Activated CD4-positive, alpha-beta memory T cell treated with anti-CD3 and anti-CD28 coated beads, Interleukin-2, amount 10 ng/mL, durations not matched to agents 7 days and 5 days (primary cell): ENCODE measurements at regions not wholly inside any gene's neighbourhood (a gene's known extent, or its start where the extent isn't known, plus 50 kb on each side); places are given as distances from the start of the nearest gene placed in this dataset.

Source experiments
- CTCF ChIA-PET: fragments of 350-600 bp; sonication (Branson Sonifier 250); formaldehyde crosslinking; loops from one replicate; lab custom pipeline; 2021; ENCODE audit warnings: antibody characterized with exemption, inconsistent platforms; lab: Charles Lee
- POLR2A ChIA-PET: fragments of 350-600 bp; sonication (Branson Sonifier 250); formaldehyde crosslinking; loops from one replicate; lab custom pipeline; 2021; ENCODE audit warnings: antibody characterized with exemption; lab: Charles Lee
- DNase-seq: peaks from one replicate; pipeline ENCODE4 v3.0.0-alpha.2; 2020
- H3K27ac Mint-ChIP-seq: one replicate; pipeline ENCODE4 v1.8.0; 2021; ENCODE audit warnings: mild to moderate bottlenecking, mixed read lengths
- H3K27me3 Mint-ChIP-seq: one replicate; pipeline ENCODE4 v1.8.0; 2021; ENCODE audit warnings: mixed read lengths
- H3K36me3 Mint-ChIP-seq: one replicate; pipeline ENCODE4 v1.8.0; 2021; ENCODE audit warnings: low read depth, mixed read lengths
- H3K4me1 Mint-ChIP-seq: one replicate; pipeline ENCODE4 v1.8.0; 2021; ENCODE audit warnings: mixed read lengths
- H3K4me3 Mint-ChIP-seq: one replicate; pipeline ENCODE4 v1.8.0; 2021; ENCODE audit warnings: mild to moderate bottlenecking, mixed read lengths
- H3K9me3 Mint-ChIP-seq: one replicate; pipeline ENCODE4 v1.8.0; 2021; ENCODE audit warnings: mixed read lengths

DNA sequence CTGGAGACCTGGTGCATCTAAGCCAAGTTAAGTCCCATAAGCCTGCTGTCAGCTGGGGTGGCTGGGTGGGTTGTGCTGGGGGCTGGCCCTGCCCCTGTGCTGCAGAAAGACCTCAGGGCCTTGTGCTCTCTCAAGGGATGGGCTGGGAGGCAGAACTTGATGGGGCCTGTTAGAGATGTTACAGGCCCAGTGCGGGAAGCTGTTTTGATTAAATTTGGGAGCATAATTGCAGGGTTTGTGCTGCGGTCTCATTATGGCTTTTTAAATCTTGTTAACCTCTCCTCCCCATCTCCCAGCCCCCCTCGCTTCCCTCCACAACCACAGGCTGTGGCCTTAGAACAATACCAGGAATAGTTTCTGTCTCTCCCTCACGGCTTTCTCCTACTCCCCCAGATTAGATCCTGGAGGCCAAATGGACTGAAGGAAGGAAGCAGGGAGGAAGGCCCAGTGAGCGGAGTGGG lies 87.6 kb upstream of the TLE3 start:
- ChIA-PET CTCF (no interaction called here), POLR2A (no interaction called here)
- H3K4me3 Mint-ChIP-seq = no peak overlapping the region
- no peak overlapping the region for H3K27ac Mint-ChIP-seq
- H3K36me3 Mint-ChIP-seq = no peaks in the 10 kb centered on the region
- H3K9me3 Mint-ChIP-seq = no peaks in the 10 kb centered on the region
- no peak for DNase-seq
- H3K4me1 Mint-ChIP-seq = no peaks in the 10 kb centered on the region
- peaks cover 7% of the 10 kb centered on the region for H3K27me3 Mint-ChIP-seq

DNA sequence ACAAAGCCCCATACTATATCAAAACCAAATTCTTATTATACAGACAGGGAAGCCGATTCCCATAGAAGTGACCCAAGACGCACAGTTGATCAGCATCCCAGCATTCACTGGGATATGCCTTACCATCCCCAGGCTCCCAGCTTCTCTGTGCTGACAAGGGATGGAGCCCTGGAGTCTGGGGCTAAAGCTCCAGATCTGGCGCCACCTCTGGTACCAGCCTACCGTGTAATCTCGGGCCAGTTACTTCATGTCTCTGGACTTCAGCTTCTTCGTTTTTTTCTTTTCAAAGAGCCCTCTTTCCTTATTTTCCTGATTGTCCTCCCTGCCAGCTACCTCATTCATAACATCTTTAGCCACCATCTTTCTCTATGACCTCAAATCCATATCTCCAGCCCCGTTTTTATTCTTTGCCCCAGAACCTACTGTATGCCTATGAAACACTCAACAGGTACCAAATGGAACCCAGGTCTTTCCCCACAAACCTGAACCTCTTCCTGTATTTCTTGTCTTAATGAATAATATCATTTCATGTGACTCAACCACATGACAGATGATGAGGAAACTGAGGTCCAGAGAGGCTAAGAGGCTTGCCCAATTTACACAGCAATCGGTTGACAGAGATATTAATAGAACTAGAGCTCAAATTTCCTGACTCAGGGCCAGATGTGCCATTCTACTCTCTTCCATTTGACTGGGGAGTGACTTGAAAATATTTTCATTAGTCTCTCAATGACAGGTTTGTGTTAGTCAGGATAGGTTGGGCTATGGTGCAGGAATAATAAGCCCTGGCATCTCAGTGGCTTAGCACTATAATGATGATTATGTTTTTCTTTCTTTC lies 85.4 kb upstream of the TLE3 start:
- no peaks in the 10 kb centered on the region for H3K4me1 Mint-ChIP-seq
- no peaks in the 10 kb centered on the region for H3K36me3 Mint-ChIP-seq
- DNase-seq = no peak
- no peak overlapping the region for H3K4me3 Mint-ChIP-seq
- peaks cover 13% of the 10 kb centered on the region for H3K27me3 Mint-ChIP-seq
- H3K27ac Mint-ChIP-seq = no peak overlapping the region
- CTCF ChIA-PET = no interaction called here
- no peaks in the 10 kb centered on the region for H3K9me3 Mint-ChIP-seq
- POLR2A ChIA-PET = interaction anchor here (0.7 kb wide), 1 partner anchor 23 kb away, joined by 3 read pairs; no protein-coding TSS in a partner anchor

DNA sequence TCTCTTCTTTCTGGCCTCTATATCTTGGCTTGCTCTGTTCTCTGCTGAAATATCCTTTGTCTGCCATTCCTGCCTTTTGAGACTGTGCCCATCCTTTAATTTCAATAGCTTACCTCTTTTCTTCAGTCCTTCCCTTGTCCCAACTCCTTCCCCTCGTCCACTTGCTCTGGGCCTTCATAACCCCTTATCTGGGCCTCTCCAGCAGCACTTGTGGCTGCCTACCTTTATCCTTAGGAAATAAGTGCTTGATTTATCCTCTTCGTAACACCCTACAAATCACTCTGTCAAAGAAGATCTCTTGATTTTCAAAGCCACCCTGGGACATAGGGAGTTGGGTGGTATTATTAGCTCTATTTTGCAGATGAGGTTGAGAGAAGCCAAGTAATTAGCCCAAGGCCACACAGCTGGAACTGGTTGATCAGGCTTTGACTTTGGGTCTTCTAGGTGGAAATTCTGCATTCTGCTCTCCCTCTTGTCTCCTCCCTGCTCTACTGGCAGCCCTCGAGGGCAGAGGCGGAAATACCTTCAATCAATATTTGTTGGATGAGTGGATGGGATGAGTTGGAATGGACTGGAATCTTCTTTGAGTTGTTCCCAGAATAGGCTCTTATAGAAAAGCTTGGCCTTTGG lies 84.0 kb upstream of the TLE3 start:
- no peak for DNase-seq
- CTCF ChIA-PET = interaction anchor here (0.7 kb wide), 1 partner anchor 9 kb away, joined by 3 read pairs; no protein-coding TSS in a partner anchor
- Mint-ChIP-seq H3K36me3 (no peaks in the 10 kb centered on the region), H3K4me3 (no peak overlapping the region), H3K9me3 (no peaks in the 10 kb centered on the region), H3K27ac (no peak overlapping the region), H3K27me3 (peaks cover 13% of the 10 kb centered on the region), H3K4me1 (no peaks in the 10 kb centered on the region)
- POLR2A ChIA-PET = no interaction called here

DNA sequence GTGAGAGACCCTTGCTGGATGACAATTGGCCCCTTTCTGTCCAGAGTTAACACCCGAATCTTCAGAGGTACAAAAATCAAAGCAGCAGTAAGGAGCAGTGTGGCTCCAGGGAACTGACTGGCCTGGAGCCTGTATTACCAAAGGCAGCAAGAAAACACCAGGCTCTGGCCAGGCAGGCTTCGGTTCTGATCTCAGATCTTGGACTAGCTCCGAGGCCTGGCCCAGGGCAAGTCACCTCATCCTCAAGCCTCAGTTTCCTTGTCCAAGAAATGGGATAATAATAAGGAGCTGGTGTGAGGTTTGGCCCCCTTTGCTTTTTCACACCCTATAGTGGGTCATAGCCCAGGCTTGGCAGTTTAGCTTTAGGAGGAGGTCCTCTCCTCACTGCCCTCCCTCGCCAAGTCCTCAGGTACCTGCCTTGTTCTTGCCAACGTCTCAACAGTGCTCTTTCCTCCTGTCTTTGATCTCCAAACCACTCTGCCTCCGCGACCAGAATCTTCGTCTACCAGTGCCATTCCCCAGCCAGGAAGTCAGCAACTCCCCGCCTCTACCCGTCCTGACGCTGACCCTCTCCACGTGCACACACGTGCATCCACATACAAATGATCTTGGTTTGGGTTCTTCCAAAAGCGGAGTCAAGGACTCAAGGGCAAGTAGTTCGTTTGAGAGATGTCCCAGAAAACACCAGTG lies 82.6 kb upstream of the TLE3 start:
- H3K4me3 Mint-ChIP-seq = no peak overlapping the region
- H3K27ac Mint-ChIP-seq = no peak overlapping the region
- H3K36me3 Mint-ChIP-seq = no peaks in the 10 kb centered on the region
- no peak for DNase-seq
- CTCF ChIA-PET = no interaction called here
- H3K4me1 Mint-ChIP-seq = no peaks in the 10 kb centered on the region
- POLR2A ChIA-PET = no interaction called here
- peaks cover 13% of the 10 kb centered on the region for H3K27me3 Mint-ChIP-seq
- H3K9me3 Mint-ChIP-seq = no peaks in the 10 kb centered on the region

DNA sequence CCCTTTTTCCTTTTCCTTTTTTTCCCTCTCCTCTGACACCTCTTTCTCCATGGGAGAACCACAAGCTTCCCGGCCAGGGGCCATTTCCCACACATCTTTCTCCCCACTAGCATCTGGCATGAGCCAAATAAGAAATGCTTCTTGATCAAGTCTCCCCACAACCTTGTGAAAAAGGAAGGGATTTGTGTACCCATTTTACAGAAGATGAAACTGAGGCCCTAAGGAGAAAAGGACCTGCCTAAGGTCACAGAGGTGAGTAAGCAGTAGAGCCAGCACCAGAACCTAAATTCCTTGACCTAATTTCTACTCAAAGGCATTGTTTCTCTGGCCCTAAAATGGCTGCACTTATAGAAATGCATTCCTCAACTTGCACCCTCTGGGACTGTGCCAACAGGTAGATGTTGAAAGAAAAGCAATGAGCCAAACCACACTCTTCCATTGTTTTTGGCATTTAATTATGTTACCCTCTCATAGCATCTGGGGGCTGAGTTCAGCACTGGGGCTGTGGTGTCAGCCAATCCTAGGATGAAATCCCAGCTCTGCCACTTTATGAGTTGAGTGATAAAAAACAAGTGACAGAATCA lies 81.7 kb upstream of the TLE3 start:
- peaks cover 13% of the 10 kb centered on the region for H3K27me3 Mint-ChIP-seq
- H3K4me1 Mint-ChIP-seq = no peaks in the 10 kb centered on the region
- no peak overlapping the region for H3K27ac Mint-ChIP-seq
- DNase-seq = no peak
- POLR2A ChIA-PET = no interaction called here
- no peaks in the 10 kb centered on the region for H3K9me3 Mint-ChIP-seq
- CTCF ChIA-PET = no interaction called here
- H3K36me3 Mint-ChIP-seq = no peaks in the 10 kb centered on the region
- H3K4me3 Mint-ChIP-seq = no peak overlapping the region

DNA sequence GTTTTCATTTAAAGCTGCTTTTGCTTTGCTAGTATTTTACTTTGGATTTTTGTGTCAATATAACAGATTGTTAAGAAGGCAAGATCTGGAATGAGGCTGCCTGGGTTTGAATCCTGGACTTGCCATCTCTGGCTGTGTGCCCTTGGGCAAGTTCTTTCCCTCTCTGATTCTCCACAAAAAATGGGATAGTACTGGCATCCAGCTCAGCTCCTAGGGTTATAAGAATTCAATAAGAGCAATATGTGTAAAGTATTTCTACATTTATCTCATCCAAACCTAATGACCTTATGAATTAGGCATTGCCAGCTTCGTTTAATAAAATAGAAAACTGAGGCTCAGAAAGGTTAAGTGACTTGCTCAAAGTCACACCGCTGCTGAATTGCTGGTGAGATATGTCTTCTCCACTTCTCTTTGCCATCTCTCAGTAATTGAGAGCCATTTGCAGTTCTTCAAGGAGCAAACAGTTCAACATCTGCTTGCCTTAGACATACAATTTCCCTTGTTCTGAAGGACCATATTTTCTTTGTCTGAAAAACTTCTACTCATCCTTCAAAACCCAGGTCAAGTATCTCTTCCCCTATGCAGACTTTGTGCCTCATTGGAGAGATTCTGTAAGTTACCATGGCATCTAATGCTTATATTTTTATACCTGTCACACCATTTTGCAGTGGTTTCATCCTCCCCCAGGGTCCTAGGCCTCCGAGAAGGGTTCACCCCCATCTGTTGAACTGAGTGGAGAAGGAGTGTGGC lies 80.8 kb upstream of the TLE3 start:
- no peak overlapping the region for H3K4me3 Mint-ChIP-seq
- ChIA-PET POLR2A (no interaction called here), CTCF (no interaction called here)
- no peaks in the 10 kb centered on the region for H3K9me3 Mint-ChIP-seq
- H3K27ac Mint-ChIP-seq = no peak overlapping the region
- H3K27me3 Mint-ChIP-seq = peaks cover 16% of the 10 kb centered on the region
- H3K4me1 Mint-ChIP-seq = no peaks in the 10 kb centered on the region
- no peaks in the 10 kb centered on the region for H3K36me3 Mint-ChIP-seq
- no peak for DNase-seq

DNA sequence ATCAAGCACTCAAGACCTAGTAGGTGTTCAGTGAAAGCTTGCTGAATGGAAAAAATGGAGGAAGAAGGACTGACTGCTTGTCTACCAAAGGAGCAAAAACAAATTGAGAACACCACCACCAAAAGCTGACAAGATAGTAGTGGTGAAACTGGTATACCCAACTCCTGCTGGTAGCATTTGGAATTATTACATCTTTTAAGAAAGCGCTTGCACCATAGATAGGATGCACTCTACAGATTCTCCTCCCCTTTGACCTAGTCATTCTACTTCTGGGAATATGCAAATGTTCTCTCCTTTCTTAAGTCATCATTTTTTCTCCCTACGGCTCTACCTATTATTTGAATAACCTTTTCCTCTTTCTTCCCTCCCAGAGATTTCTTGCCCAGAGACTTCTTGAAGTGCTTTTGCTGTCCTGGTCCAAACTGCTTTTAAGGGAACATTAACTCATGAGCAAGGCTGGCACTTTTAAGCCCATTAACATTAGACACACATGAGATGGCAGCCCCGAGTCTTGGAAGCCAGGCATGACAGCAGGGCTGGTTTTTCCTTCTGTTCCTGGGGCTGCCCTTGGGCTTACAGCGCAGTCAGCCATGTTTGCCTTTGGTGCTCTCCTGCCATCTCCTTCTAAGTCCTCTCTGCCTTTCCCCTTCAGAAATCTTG lies 75.0 kb upstream of the TLE3 start:
- Mint-ChIP-seq H3K4me3 (no peak overlapping the region), H3K27ac (no peak overlapping the region)
- CTCF ChIA-PET = interaction anchor here (0.6 kb wide), 1 partner anchor 9 kb away, joined by 3 read pairs; no protein-coding TSS in a partner anchor

DNA sequence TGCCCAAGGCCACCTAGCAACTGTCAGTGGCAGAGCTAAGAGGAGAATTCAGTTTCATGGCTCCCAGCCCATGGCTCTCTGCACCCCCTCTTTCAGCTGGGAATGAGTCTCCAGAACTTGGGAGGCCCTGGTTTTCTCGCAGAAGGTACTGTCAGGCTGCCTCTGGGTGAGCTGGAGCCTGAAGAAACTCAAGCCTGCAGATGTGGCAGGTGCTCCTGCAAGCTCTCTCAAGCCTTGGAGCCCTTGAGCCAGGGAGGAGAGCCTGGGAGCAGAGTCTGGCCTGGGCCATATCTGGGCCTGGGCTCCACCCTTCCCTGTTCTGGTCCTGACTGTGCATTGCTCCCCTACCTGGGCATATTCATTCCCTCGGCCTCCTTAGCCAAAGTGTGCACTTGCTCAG lies 74.4 kb upstream of the TLE3 start:
- H3K27me3 Mint-ChIP-seq = peaks cover 11% of the 10 kb centered on the region
- no peak for DNase-seq
- H3K36me3 Mint-ChIP-seq = no peaks in the 10 kb centered on the region
- no peak overlapping the region for H3K4me3 Mint-ChIP-seq
- CTCF ChIA-PET = interaction anchor here (0.6 kb wide), 1 partner anchor 9 kb away, joined by 3 read pairs; no protein-coding TSS in a partner anchor
- H3K27ac Mint-ChIP-seq = no peak overlapping the region
- H3K4me1 Mint-ChIP-seq = peaks cover 2% of the 10 kb centered on the region
- POLR2A ChIA-PET = no interaction called here
- no peaks in the 10 kb centered on the region for H3K9me3 Mint-ChIP-seq

More for the DNA sequence above, 75.0 kb upstream of the TLE3 start:
- POLR2A ChIA-PET = no interaction called here
- Mint-ChIP-seq H3K4me1 (peaks cover 2% of the 10 kb centered on the region), H3K9me3 (no peaks in the 10 kb centered on the region), H3K27me3 (peaks cover 11% of the 10 kb centered on the region), H3K36me3 (no peaks in the 10 kb centered on the region)
- DNase-seq = no peak

DNA sequence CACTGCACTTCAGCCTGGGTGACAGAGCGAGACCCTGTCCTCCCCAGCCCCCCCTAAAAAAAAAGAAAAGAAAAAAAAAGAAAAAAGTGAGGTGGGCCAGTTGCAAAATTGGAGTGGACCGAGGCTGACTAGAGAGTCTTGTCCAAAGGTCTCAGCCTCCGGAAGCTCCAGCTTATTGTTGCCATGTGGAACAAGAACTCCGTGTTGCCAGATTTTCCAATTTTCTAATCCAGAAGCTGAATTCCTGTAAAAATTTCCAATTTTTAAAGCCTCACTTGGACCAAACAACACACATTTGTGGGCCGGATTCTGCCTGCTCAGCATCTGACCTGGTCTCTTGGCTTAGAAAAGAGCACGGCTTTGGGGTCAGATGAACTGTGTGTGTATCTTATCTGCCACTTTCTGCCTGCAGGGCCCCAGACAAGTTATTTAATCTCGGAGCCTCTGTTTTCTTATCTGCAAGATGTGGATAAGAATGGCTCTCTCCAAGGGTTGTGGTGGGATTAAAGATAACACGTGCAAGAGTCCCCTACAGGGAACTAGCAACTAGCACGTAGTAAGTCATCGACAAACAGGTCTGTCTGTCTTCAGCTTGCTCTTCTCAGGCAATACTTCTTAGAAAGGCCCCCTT lies 73.7 kb upstream of the TLE3 start:
- Mint-ChIP-seq H3K9me3 (no peaks in the 10 kb centered on the region), H3K36me3 (no peaks in the 10 kb centered on the region), H3K27me3 (peaks cover 11% of the 10 kb centered on the region), H3K4me1 (peaks cover 2% of the 10 kb centered on the region), H3K4me3 (no peak overlapping the region), H3K27ac (no peak overlapping the region)
- CTCF ChIA-PET = interaction anchor here (0.5 kb wide), 1 partner anchor 122 kb away, joined by 3 read pairs; no protein-coding TSS in a partner anchor
- no peak for DNase-seq
- POLR2A ChIA-PET = no interaction called here

DNA sequence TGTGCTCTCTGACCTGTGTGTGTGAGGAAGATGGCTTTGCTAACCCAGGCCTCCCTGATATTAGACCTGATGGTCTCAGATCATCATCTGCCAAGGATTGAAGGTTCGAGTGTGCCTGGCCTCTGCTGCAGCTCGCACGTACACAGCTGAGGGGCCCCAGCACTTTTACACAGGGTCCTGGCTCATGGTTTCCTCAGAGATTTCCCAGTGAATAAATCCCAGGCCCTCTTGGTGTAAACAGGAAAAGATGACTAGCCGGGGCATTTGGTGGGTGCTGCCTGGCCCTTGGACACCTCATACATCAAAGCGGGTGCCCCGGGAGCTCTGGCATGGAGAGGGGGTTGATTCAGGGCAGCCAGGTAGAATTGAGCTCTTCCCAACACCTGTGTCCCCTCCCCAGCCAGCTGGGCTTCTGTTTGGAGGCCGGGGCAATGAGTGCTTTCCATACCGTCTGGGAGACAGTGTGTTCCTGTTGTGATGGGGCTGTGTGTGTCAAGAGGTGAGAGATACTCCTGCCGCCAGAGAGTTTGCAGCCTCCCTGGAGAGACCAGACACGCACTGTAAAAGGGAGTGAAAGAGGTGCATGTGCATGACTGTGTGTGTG lies 72.5 kb upstream of the TLE3 start:
- Mint-ChIP-seq H3K4me3 (no peak overlapping the region), H3K27me3 (peaks cover 11% of the 10 kb centered on the region), H3K27ac (no peak overlapping the region), H3K9me3 (no peaks in the 10 kb centered on the region), H3K36me3 (no peaks in the 10 kb centered on the region), H3K4me1 (peaks cover 2% of the 10 kb centered on the region)
- CTCF ChIA-PET = no interaction called here
- POLR2A ChIA-PET = no interaction called here
- no peak for DNase-seq

DNA sequence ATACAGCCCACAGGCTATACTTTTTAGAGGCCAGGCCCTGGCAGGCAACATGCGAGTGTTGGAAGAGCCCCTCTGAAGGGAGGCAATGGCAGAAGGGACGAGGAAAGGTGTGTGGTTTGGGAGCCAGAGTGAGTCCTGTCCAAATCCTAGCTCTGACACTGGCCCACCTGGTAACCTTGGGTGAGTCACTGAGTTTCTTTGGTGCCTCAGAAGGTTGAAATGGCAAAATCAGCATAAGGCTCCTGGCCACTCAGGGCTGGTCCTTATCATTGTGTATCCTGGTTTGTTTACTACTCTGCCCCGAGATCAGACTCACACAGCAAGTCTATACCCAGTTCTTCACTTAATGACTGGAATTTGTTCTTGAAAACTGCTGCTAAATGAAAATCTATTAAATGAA lies 71.4 kb upstream of the TLE3 start:
- Mint-ChIP-seq H3K9me3 (no peaks in the 10 kb centered on the region), H3K36me3 (no peaks in the 10 kb centered on the region), H3K4me1 (peaks cover 2% of the 10 kb centered on the region), H3K27ac (no peak overlapping the region), H3K4me3 (no peak overlapping the region), H3K27me3 (peaks cover 9% of the 10 kb centered on the region)
- CTCF ChIA-PET = no interaction called here
- DNase-seq = no peak
- POLR2A ChIA-PET = no interaction called here
